ENCODE measurements at regions not wholly inside any gene's neighbourhood (a gene's known extent, or its start where the extent isn't known, plus 50 kb on each side); places are given as distances from the start of the nearest gene placed in this dataset.

DNA sequence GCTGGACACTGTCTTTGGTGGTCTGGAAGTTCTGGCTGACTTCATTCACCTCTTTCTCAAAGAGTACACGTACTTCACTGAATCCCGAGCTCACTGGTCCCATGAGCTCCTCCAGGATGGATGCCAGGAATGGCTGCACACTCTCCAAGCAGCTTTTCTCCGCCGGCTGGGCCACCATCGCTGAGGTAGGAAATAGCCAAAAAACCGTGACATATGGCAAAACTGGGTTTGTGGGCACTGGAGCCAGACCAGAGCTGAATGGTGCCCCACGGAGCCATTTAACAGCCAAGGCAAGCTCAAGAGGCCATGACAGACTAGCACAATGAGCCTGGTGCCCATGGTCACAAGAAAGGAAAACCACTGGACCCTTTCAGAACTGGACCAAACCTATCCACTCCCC, 64.0 kb upstream of the EDEM3 start:
- TF ChIP-seq EZH2 (IDR thresholded peaks at IDR 0.05; ENCODE audit: borderline replicate concordance, low read depth, low read length, poor library complexity, severe bottlenecking): no peak
- no peak for TF ChIP-seq CTCF (conservative IDR thresholded peaks at IDR 0.05; ENCODE audit: low read depth, low read length)
